Naive thymus-derived CD8-positive, alpha-beta T cell (primary cell): ENCODE measurements at regions not wholly inside any gene's neighbourhood (a gene's known extent, or its start where the extent isn't known, plus 50 kb on each side); places are given as distances from the start of the nearest gene placed in this dataset.

ENCODE experiments used
- ATAC-seq, 2 donors: fragments of 150-1000 bp; cut with Tn5 transposase in 1 of 2; sonication (Bioruptor Pico), chemical (Tn5 transposase) in 1 of 2; 1 replicate in 1 of 2; 2 replicates in 1 of 2; pipeline ENCODE4 v1.10.0; 2021; ENCODE audit warnings: mild to moderate bottlenecking in 2 of 2, moderate library complexity in 2 of 2
- POLR2A ChIA-PET: fragments of 350-600 bp; sonication (Branson Sonifier 250); formaldehyde crosslinking; loops from one replicate; lab custom pipeline; 2021; ENCODE audit warnings: antibody characterized with exemption; lab: Charles Lee
- DNase-seq, 10 donors: peaks; one replicate each; pipeline versions ENCODE4 v3.0.0 to v3.0.0-alpha.2; 2020 to 2022
- H3K27ac Mint-ChIP-seq, 10 donors: one replicate each; pipeline ENCODE4 v1.8.0; 2020 to 2022; ENCODE audit warnings: mild to moderate bottlenecking in 10 of 10, mixed read lengths in 10 of 10, moderate library complexity in 4 of 10, inconsistent platforms in 1 of 10
- H3K27me3 Mint-ChIP-seq, 5 donors: one replicate each; pipeline ENCODE4 v1.8.0; 2021 to 2022; ENCODE audit warnings: mixed read lengths in 5 of 5
- H3K36me3 Mint-ChIP-seq, 3 donors: one replicate each; pipeline ENCODE4 v1.8.0; 2020 to 2022; ENCODE audit warnings: mixed read lengths in 3 of 3, mild to moderate bottlenecking in 2 of 3, inconsistent platforms in 1 of 3
- H3K4me1 Mint-ChIP-seq, 4 donors: one replicate each; pipeline ENCODE4 v1.8.0; 2021 to 2022; ENCODE audit warnings: mixed read lengths in 4 of 4
- H3K4me3 Mint-ChIP-seq, 10 donors: one replicate each; pipeline ENCODE4 v1.8.0; 2020 to 2022; ENCODE audit warnings: mild to moderate bottlenecking in 10 of 10, mixed read lengths in 10 of 10, moderate library complexity in 6 of 10, inconsistent platforms in 1 of 10
- H3K9me3 Mint-ChIP-seq, 9 donors: one replicate each; pipeline ENCODE4 v1.8.0; 2020 to 2022; ENCODE audit warnings: mixed read lengths in 9 of 9, mild to moderate bottlenecking in 3 of 9, inconsistent platforms in 1 of 9, moderate library complexity in 1 of 9

- Mint-ChIP-seq H3K4me1 (no peaks in the 10 kb centered on the region), H3K36me3 (no peaks in the 10 kb centered on the region), H3K27me3 (no peaks in the 10 kb centered on the region), H3K4me3 (no peak overlapping the region), H3K27ac (no peak overlapping the region), H3K9me3 (peaks cover 0 to 31% (median 0%) of the 10 kb centered on the region in 9 donors)
- POLR2A ChIA-PET = no interaction called here
- ATAC-seq = no peak
- no peak for DNase-seq
These were observed 1606.4 kb upstream of the ACVR2A start for GRCh38 chr2:146238254-146238966.

- no peak overlapping the region for H3K4me3 Mint-ChIP-seq
- ATAC-seq (no peak), DNase-seq (no peak)
- no peaks in the 10 kb centered on the region for H3K36me3 Mint-ChIP-seq
- H3K27ac Mint-ChIP-seq = no peak overlapping the region
- POLR2A ChIA-PET = no interaction called here
- H3K9me3 Mint-ChIP-seq = peaks cover 0 to 41% (median 4%) of the 10 kb centered on the region in 9 donors
- H3K27me3 Mint-ChIP-seq = no peaks in the 10 kb centered on the region
- H3K4me1 Mint-ChIP-seq = no peaks in the 10 kb centered on the region
These were observed 1609.7 kb upstream of the ACVR2A start for GRCh38 chr2:146235158-146235557.

GRCh38 chr2:146229508-146230155 is 1615.2 kb upstream of the ACVR2A start:
- H3K9me3 Mint-ChIP-seq = peaks cover 0 to 22% (median 7%) of the 10 kb centered on the region in 9 donors
- no peak overlapping the region for H3K4me3 Mint-ChIP-seq
- DNase-seq (no peak), ATAC-seq (no peak)
- no peak overlapping the region for H3K27ac Mint-ChIP-seq
- POLR2A ChIA-PET = no interaction called here
- H3K27me3 Mint-ChIP-seq = no peaks in the 10 kb centered on the region
- H3K4me1 Mint-ChIP-seq = no peaks in the 10 kb centered on the region
- no peaks in the 10 kb centered on the region for H3K36me3 Mint-ChIP-seq

GRCh38 chr2:146228466-146229058 is 1616.3 kb upstream of the ACVR2A start:
- Mint-ChIP-seq H3K36me3 (no peaks in the 10 kb centered on the region), H3K27me3 (no peaks in the 10 kb centered on the region), H3K4me1 (no peaks in the 10 kb centered on the region), H3K9me3 (peaks cover 0 to 18% (median 7%) of the 10 kb centered on the region in 9 donors), H3K4me3 (no peak overlapping the region), H3K27ac (no peak overlapping the region)
- no peak for ATAC-seq
- POLR2A ChIA-PET = no interaction called here
- DNase-seq = no peak

- Mint-ChIP-seq H3K9me3 (peaks cover 0 to 14% (median 7%) of the 10 kb centered on the region in 9 donors), H3K27me3 (no peaks in the 10 kb centered on the region), H3K4me1 (no peaks in the 10 kb centered on the region), H3K4me3 (no peak overlapping the region), H3K27ac (no peak overlapping the region), H3K36me3 (no peaks in the 10 kb centered on the region)
- POLR2A ChIA-PET = no interaction called here
- ATAC-seq (no peak), DNase-seq (no peak)
These were observed 1616.8 kb upstream of the ACVR2A start for GRCh38 chr2:146228020-146228393.

- H3K27me3 Mint-ChIP-seq = peaks cover 0 to under 1% (median 0%) of the 10 kb centered on the region in 5 donors
- POLR2A ChIA-PET = no interaction called here
- no peak for ATAC-seq
- peaks cover 0 to 8% (median 4%) of the 10 kb centered on the region in 9 donors for H3K9me3 Mint-ChIP-seq
- H3K4me1 Mint-ChIP-seq = no peaks in the 10 kb centered on the region
- H3K36me3 Mint-ChIP-seq = no peaks in the 10 kb centered on the region
- H3K27ac Mint-ChIP-seq = no peak overlapping the region
- no peak for DNase-seq
- no peak overlapping the region for H3K4me3 Mint-ChIP-seq
These were observed 1617.4 kb upstream of the ACVR2A start for GRCh38 chr2:146227152-146228019.

- Mint-ChIP-seq H3K4me1 (no peaks in the 10 kb centered on the region), H3K27ac (no peak overlapping the region)
- POLR2A ChIA-PET = no interaction called here
These were observed 1618.8 kb upstream of the ACVR2A start for GRCh38 chr2:146226077-146226476.

GRCh38 chr2:146221826-146222225 is 1623.0 kb upstream of the ACVR2A start:
- DNase-seq (no peak), ATAC-seq (no peak)
- Mint-ChIP-seq H3K4me3 (no peak overlapping the region), H3K9me3 (peaks cover 0 to 8% (median 0%) of the 10 kb centered on the region in 9 donors), H3K36me3 (no peaks in the 10 kb centered on the region), H3K27me3 (peaks cover 0 to 1% (median 0%) of the 10 kb centered on the region in 5 donors), H3K4me1 (no peaks in the 10 kb centered on the region), H3K27ac (no peak overlapping the region)
- POLR2A ChIA-PET = no interaction called here

More at GRCh38 chr2:146226077-146226476, 1618.8 kb upstream of the ACVR2A start:
- H3K4me3 Mint-ChIP-seq = no peak overlapping the region
- no peak for DNase-seq
- peaks cover 0 to 8% (median 2%) of the 10 kb centered on the region in 9 donors for H3K9me3 Mint-ChIP-seq
- H3K27me3 Mint-ChIP-seq = peaks cover 0 to 1% (median 0%) of the 10 kb centered on the region in 5 donors
- ATAC-seq = no peak
- H3K36me3 Mint-ChIP-seq = no peaks in the 10 kb centered on the region

- Mint-ChIP-seq H3K4me3 (no peak overlapping the region), H3K4me1 (no peaks in the 10 kb centered on the region), H3K27ac (no peak overlapping the region), H3K9me3 (peaks cover 0 to 8% (median 0%) of the 10 kb centered on the region in 9 donors), H3K36me3 (no peaks in the 10 kb centered on the region), H3K27me3 (peaks cover 0 to 1% (median 0%) of the 10 kb centered on the region in 5 donors)
- ATAC-seq (no peak), DNase-seq (no peak)
- POLR2A ChIA-PET = no interaction called here
These were observed 1623.9 kb upstream of the ACVR2A start for GRCh38 chr2:146220957-146221356.

GRCh38 chr2:146214394-146214929 is 1630.4 kb upstream of the ACVR2A start:
- Mint-ChIP-seq H3K27ac (no peak overlapping the region), H3K9me3 (peaks cover 0 to 18% (median 9%) of the 10 kb centered on the region in 9 donors), H3K4me3 (no peak overlapping the region), H3K27me3 (no peaks in the 10 kb centered on the region), H3K36me3 (no peaks in the 10 kb centered on the region), H3K4me1 (no peaks in the 10 kb centered on the region)
- POLR2A ChIA-PET = no interaction called here
- no peak for ATAC-seq
- DNase-seq = no peak

GRCh38 chr2:146213674-146214073 is 1631.2 kb upstream of the ACVR2A start:
- DNase-seq = no peak
- ATAC-seq = no peak
- Mint-ChIP-seq H3K27ac (no peak overlapping the region), H3K4me3 (no peak overlapping the region), H3K27me3 (no peaks in the 10 kb centered on the region), H3K9me3 (peaks cover 0 to 20% (median 7%) of the 10 kb centered on the region in 9 donors), H3K4me1 (no peaks in the 10 kb centered on the region), H3K36me3 (no peaks in the 10 kb centered on the region)
- POLR2A ChIA-PET = no interaction called here

- Mint-ChIP-seq H3K4me1 (no peaks in the 10 kb centered on the region), H3K27me3 (no peaks in the 10 kb centered on the region), H3K36me3 (no peaks in the 10 kb centered on the region), H3K4me3 (no peak overlapping the region), H3K27ac (no peak overlapping the region), H3K9me3 (peaks cover 0 to 20% (median 7%) of the 10 kb centered on the region in 9 donors)
- DNase-seq (no peak), ATAC-seq (no peak)
- POLR2A ChIA-PET = no interaction called here
These were observed 1632.2 kb upstream of the ACVR2A start for GRCh38 chr2:146212602-146213001.
